ENCODE measurements at regions not wholly inside any gene's neighbourhood (a gene's known extent, or its start where the extent isn't known, plus 50 kb on each side); places are given as distances from the start of the nearest gene placed in this dataset.

- Histone ChIP-seq H3K36me3 (no peaks in the 10 kb centered on the region), H3K27me3 (no peaks in the 10 kb centered on the region), H3K4me1 (no peaks in the 10 kb centered on the region), H3K4me3 (ENCODE audit: low read depth, low read length) (no peak overlapping the region), H3K9me3 (no peaks in the 10 kb centered on the region)
- DNase-seq: no peak
- no peak for TF ChIP-seq CTCF (IDR thresholded peaks at IDR 0.05; ENCODE audit: low read depth, low read length)
These were observed 181.9 kb downstream of the NUAK1 start for GRCh38 chr12:105956662-105957457.

GRCh38 chr12:105960319-105961083 lies 178.3 kb downstream of the NUAK1 start:
- H3K9me3 ChIP-seq: no peaks in the 10 kb centered on the region
- DNase-seq: no peak
- no peak for TF ChIP-seq CTCF (IDR thresholded peaks at IDR 0.05; ENCODE audit: low read depth, low read length)
- no peaks in the 10 kb centered on the region for H3K36me3 ChIP-seq
- H3K4me3 ChIP-seq (ENCODE audit: low read depth, low read length): no peak overlapping the region
- no peaks in the 10 kb centered on the region for H3K27me3 ChIP-seq
- no peaks in the 10 kb centered on the region for H3K4me1 ChIP-seq

GRCh38 chr12:105961821-105962671 lies 176.7 kb downstream of the NUAK1 start:
- H3K27me3 ChIP-seq: no peaks in the 10 kb centered on the region
- H3K4me1 ChIP-seq: no peaks in the 10 kb centered on the region
- DNase-seq: no peak

GRCh38 chr12:105967038-105967776 lies 171.5 kb downstream of the NUAK1 start:
- DNase-seq: no peak
- no peak overlapping the region for H3K4me3 ChIP-seq (ENCODE audit: low read depth, low read length)
- no peaks in the 10 kb centered on the region for H3K4me1 ChIP-seq
- no peak for TF ChIP-seq CTCF (IDR thresholded peaks at IDR 0.05; ENCODE audit: low read depth, low read length)
- H3K27me3 ChIP-seq: no peaks in the 10 kb centered on the region
- no peaks in the 10 kb centered on the region for H3K36me3 ChIP-seq
- H3K9me3 ChIP-seq: no peaks in the 10 kb centered on the region; the same call in 1 of the 2 replicates

More at GRCh38 chr12:105961821-105962671, 176.7 kb downstream of the NUAK1 start:
- H3K36me3 ChIP-seq: no peaks in the 10 kb centered on the region
- TF ChIP-seq CTCF (IDR thresholded peaks at IDR 0.05; ENCODE audit: low read depth, low read length): no peak
- no peaks in the 10 kb centered on the region; the same call in 1 of the 2 replicates for H3K9me3 ChIP-seq
- H3K4me3 ChIP-seq (ENCODE audit: low read depth, low read length): no peak overlapping the region

- H3K4me3 ChIP-seq (ENCODE audit: low read depth, low read length): no peak overlapping the region
- no peaks in the 10 kb centered on the region for H3K27me3 ChIP-seq
These were observed 170.7 kb downstream of the NUAK1 start for GRCh38 chr12:105968025-105968424.

More at GRCh38 chr12:105968025-105968424, 170.7 kb downstream of the NUAK1 start:
- no peaks in the 10 kb centered on the region for H3K4me1 ChIP-seq
- no peak for TF ChIP-seq CTCF (IDR thresholded peaks at IDR 0.05; ENCODE audit: low read depth, low read length)
- DNase-seq: no peak
- H3K36me3 ChIP-seq: no peaks in the 10 kb centered on the region
- no peaks in the 10 kb centered on the region; the same call in 1 of the 2 replicates for H3K9me3 ChIP-seq

Measured in BE2C (cell line).